GM18498 (cell line): ENCODE measurements at regions not wholly inside any gene's neighbourhood (a gene's known extent, or its start where the extent isn't known, plus 50 kb on each side); places are given as distances from the start of the nearest gene placed in this dataset.
"Not testable (repeated sequence)": the region's sequence is repeated elsewhere in the genome, so short reads cannot be mapped to it uniquely, and the experiment has no call there.

Experiments used
- ATAC-seq: cut with Tn5 transposase; IDR thresholded peaks from one replicate; pipeline ENCODE4 v1.9.1; 2021; ENCODE audit warnings: mild to moderate bottlenecking, moderate library complexity; ENCODE audit not compliant: unreplicated experiment

DNA sequence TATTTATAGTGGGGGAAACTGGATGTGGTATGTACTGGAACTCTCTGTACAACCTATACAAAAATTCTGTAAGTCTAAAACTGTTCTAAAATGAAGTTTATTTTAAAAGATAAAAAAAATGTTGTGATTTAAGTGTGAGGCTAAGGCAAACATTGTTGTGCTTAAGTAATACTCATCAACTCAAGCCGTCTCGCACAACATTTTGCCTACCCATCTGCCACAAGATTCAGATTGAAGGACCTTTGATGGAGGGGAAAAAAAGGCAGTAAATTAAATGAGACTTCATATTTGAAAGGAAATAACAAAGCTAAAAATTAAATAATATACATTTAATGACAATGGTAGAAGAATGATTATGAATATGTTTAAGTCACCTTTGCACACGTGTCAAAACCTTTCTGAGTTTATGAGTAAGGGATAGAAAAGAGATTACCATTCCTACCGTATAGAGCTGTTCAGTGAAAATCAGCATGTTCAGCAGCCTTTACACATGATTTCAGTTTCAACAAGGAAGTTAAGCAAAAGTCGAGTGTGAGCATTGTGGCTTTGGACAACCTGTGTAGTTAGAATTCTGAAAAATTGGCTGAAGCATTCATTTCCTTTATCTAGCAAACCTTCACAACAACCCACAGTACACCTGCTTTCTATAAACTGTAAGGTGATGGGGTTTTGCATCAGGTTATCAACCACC, 499.3 kb downstream of the IRS1 start:
- ATAC-seq: no peak

DNA sequence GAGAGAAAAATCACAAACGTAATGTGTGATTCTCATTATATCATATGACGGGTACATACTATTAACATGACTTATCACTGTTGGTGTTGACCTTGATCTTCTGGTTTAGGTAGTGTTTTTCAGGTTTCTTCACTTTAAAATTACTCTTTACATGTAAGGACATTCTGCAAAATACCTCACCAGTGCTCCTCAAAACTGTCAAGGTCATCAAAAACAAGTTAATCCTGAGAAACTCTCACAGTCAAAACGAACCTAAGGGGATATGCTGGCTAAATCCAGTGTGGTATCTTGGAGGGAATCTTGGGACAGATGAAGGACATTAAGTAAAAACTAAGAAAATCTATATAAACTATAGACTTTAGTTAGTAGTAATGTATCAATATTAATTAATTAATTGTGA, 499.8 kb downstream of the IRS1 start:
- no peak for ATAC-seq

DNA sequence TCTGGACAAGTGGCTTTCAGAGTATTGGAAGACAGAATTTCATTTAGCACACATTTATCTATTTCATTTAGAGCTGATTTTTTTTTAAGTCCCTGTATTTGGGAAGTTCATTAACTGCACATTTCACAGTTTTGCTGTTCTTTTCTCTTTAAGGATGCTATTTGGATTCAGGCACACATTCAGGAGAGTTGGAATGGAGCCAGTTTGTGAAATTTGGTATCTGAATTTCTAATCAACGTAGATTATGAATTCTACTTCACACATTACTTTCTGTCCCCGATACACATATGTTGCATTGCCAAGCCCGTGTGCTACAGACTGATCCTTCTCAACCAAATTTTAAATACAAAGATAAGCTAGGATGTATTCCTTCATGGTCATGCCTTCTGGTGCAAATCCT, 503.9 kb downstream of the IRS1 start:
- no peak for ATAC-seq

DNA sequence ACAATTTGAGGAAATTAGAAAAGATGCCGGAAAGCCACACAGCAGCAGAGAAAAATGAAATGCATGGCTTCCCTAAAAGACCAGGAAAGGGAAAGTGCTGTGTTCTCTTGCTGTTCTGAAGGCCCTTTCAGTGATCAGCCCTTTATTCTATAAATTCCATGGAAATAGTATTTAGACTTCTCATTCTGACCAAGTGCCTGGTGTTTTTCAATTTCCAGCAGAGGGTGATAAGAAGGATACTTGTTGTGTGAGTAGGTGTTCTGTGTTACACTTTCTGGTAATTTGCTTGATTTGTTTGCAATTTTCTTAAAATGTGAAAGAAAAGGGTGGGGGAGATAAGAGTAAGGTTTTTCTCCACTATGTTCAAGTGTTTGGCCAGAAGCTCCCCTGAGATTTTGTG, 504.5 kb downstream of the IRS1 start:
- ATAC-seq: no peak

DNA sequence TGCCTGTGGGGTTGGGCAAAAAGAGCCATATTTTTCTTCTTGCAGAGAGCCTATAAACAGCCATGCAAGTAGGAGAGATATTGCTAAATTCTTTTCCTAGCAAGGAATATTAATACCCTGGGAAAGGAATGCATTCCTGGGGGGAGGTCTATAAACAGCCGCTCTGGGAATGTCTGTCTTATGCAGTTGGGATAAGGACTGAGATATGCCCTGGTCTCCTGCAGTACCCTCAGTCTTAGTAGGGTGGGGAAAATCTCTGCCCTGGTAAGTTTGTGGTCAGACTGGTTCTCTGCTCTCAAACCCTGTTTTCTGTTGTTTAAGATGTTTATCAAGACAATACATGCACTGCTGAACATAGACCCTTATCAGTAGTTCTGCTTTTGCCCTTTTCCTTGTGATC, 508.3 kb downstream of the IRS1 start:
- not testable (repeated sequence) for ATAC-seq

DNA sequence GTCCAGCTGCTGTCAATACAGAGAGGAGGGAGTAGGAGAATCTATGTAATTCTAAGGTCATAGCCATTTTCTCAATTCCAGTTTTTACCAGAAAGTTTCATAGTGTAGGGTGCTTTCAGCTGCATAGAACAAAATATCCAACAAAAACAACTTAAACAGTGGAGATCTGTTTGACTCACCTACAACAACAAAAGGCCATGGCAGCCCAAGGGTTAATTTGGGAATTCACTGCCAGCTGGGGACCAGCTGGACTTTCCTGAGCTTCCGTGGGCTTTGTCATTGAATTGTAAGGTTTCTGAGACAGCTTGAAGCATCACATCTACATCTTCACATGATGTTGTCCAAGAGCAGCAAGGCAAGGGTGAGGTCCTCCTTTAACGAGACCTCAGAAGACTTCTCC, 512.7 kb downstream of the IRS1 start:
- ATAC-seq: no peak

DNA sequence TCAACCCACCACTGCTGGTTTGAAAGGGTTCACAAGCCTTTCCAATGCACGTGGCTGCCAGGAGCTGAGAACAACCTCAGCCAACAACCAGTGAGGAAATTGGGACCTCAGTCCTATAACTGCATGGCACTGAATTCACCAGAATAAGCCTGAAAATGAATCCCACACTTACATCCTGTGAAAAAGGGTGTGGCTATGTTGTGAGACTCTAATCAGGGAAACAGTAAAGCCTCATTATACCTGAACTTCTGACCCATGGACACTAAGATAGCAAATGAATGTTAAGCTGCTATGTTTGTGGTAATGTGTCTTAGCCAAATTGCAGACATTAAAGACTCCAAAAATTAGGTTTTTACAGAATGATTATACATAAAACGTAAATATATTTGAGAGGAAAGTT, 515.8 kb downstream of the IRS1 start:
- ATAC-seq: no peak

DNA sequence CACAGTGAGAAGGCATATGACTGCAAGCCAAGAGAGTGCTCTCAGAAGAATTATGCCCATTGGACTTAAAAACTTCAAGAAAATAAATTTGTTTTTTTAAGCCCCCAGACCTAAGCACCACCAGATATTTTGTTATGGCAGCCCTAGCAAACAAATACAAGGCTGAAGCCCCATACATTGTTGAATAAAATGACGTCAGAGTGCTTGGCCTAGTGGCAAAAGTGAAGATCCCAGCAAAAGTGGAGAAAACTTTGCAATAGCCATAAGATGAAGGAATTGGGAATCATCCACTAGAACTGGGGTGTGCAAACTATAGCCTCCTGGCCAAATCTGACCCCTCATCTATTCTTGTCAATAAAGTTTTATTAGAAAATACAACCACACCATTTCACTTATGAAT, 517.5 kb downstream of the IRS1 start:
- no peak for ATAC-seq

DNA sequence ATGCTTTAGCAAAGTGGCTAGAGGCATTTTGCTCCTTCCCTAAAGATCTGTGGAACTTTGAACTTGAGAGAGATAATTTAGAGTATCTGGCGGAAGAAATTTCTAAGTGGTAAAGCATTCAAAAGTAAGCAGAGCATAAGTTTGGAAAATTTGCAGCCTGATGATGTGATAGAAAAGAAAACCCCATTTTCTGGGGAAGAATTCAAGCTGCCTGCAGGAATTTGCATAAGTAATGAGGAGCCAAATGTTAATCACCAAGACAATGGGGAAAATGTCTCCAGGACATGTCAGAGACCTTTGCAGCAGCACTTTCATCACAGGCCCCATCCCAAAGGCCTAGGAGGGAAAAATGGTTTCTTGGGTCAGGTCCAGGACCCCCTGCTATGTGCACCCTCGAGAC, 519.5 kb downstream of the IRS1 start:
- not testable (repeated sequence) for ATAC-seq

DNA sequence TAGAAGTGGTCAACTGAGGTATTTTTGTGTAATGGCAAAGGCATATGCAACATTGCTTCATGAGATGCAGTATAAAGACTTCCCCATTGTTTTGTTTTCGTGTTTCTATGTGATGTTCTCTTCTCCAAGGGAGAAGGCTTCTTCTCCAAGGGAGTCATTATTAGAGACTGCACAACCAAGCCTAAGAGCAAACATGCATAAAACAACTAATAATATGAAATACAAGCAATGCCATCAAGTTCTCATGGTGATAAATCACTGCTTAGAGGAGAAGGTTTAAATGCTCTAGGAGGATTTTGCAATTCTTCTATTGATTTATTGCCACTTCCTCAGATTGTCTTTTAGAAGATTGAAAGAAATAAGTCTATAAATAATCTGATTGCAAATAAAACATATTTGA, 524.4 kb downstream of the IRS1 start:
- no peak for ATAC-seq

DNA sequence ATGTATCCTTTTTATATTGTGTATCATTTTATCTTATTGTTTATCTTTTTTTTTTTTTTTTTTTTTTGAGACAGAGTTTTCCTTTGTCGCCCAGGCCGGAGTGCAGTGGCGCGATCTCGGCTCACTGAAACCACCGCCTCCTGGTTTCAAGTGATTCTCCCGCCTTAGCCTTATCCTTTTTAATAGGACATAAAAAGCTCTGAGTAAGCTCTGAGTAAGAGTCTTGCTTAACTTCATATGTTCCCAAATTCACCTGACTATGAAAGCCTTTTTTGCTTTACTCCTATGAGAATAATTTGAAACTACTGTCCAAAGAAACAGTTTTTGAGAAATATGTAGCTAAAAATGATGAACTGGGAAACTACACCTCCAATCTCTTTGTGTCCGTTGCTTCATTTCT, 525.5 kb downstream of the IRS1 start:
- ATAC-seq: no peak

DNA sequence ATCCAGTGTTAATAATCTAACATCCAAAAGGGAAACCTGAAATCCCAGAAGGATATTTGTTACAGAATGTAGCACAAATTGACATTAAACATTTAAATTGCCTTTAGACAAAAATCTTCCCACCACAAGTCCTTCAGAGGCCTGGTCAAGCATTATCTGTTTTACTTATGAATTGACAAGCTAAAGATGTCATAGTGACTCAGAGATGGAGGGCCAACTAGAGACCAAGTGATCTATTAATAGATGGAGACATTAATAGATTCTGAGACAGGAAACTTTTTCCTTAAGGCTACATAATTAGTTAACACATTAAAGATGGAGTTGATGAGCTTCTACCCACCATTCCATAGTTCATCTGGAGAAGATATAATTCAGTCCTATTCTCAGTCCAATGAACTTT, 526.2 kb downstream of the IRS1 start:
- no peak for ATAC-seq

DNA sequence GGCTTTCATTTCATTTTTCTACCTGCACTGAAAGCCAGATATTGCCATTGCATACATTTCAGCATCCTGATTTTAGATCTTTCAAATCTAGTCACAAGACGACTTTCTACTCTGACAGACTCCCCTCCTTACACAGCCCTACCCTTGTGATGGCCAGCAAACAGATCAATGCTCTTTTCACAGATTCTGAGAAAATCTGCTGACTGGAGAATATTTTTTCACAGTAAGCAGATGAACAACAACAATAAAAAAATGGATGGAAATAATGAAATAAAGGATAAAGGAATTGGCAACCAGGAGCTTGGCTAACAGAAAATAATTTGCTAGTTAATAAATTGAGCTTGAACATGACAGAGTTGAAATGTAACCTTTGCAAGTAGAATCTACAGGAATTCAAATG, 527.2 kb downstream of the IRS1 start:
- ATAC-seq: no peak

DNA sequence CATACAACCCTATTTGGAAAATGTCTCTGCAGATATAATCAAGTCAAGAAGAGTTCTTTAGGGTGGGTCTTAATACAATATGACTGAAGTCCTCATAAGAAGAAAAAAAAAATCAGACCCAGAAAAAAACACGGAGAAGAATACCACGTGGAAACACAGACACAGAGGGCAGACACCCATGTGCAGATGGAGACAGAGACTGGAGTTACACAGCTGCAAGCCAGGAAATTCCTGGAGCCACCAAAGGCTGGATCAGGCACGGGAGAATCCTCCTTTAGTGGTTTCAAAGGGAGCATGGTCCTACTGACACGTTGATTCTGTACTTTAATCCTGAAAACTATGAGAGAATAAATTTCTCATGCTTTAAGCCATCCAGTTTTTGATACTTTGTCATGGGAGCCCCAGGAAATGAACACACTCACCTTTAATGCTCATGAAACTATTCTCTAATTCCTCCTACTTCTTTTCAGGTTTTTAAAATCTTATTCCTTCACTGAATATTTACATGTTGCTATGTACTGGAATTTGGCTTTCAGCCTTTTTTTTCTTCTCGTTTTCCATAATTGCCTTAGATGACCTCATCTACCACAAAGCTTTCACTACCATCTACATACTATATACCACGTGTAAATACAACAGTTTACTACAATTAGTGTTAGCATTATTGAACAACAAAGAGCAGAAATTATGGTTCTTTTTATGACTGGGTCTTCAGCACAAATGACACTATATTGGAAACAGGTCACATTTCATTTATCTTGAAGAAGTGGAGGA, 529.1 kb downstream of the IRS1 start:
- ATAC-seq: no peak

DNA sequence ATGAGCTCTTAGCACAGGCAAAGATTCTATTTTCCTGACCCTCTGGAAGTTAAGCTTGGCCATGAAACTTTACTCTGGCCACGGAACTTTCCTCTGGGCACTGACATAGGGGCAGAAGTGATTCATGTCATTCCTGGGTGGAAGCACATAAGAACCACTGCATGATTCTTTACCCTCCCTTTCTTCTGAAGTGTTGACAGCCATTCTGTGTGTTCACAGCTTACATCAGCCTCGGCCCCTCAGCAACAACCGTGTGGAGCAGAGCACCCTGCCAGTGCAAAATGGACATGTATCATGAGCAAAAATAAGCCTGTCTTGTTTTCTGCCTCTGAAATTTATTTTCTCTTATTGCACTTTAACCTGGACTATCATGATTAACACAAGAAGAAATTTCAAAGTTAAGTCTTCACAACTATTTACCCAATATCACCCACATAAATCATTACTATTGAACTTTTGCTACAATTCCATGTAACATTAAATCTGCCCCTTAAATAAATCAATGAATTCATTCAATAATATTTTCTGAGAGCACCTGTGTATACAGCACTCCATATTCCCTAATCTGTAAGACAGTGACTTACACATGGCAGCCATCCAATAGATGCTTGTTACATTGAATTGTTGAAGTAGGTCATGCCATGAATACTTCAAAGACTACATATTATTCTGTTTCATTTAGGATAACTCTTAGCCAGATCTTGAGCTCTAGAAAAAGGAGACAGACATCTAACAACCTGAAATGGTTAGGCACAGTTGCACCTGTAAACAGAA, 531.9 kb downstream of the IRS1 start:
- no peak for ATAC-seq

DNA sequence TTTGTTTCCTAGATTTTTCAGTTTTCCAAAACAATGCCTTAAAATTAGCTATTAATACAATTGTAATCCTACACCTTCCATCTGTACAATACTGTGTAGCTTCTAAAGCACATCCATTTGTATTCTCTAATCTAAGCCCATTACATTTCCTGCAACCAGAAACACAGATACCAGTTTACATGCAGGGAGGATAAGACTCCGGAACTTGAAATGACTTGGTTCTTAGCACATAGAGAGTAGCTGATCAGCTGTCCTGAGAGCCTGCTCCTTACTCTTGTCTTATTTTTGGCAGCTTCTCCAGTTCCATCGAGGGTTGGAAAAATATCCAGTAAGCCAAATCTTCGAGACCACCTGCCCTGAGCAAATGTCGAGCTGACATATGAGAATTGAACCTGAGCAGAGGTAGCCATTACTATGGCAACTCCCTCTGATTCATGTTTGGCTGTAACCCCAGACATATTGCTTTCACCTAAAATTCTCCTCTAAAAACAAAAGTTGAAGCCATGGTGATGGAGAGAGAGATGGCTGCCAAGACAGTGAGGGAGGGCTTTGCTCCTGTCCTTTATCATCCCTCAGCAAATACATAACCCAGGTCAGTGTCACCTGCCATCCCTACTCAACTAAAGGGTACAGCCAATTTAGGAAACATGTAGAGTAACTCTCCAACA, 542.8 kb downstream of the IRS1 start:
- no peak for ATAC-seq

DNA sequence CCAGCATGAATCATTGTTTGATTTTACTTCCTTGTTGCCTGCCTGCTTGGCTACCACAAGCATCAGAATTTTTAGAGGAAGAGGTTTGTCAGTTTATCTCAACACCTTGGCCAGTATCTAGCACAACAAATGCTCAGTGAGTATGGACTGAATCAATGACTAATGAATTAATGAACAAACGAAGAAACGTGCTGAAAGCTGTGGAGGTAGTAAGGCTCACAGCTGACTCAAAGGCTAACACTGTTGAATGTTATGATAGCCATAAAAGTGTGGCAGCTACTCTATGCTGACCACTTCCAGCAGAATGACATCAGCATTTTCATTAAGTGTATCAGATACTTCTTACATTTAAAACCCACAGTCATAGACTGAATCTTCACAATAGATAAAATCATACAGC, 543.4 kb downstream of the IRS1 start:
- ATAC-seq: no peak

DNA sequence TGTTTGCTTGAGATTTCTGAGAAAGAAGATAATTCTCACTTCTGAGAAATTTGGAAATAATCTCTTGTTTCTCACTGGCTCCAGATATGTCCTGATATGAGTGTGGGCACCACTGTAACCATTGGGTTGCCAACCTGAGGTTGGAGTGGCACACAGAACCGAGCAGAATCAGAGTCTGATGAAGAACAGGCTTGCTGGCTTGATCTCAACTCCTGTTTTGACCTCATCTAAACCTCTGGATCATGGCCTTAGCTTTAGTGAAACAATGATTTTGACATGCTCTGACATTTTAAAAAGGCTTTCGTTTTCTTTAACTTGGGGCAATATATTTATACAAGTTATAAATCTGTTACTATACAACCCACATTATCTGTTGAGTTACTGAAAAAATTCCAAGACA, 548.0 kb downstream of the IRS1 start:
- no peak for ATAC-seq

DNA sequence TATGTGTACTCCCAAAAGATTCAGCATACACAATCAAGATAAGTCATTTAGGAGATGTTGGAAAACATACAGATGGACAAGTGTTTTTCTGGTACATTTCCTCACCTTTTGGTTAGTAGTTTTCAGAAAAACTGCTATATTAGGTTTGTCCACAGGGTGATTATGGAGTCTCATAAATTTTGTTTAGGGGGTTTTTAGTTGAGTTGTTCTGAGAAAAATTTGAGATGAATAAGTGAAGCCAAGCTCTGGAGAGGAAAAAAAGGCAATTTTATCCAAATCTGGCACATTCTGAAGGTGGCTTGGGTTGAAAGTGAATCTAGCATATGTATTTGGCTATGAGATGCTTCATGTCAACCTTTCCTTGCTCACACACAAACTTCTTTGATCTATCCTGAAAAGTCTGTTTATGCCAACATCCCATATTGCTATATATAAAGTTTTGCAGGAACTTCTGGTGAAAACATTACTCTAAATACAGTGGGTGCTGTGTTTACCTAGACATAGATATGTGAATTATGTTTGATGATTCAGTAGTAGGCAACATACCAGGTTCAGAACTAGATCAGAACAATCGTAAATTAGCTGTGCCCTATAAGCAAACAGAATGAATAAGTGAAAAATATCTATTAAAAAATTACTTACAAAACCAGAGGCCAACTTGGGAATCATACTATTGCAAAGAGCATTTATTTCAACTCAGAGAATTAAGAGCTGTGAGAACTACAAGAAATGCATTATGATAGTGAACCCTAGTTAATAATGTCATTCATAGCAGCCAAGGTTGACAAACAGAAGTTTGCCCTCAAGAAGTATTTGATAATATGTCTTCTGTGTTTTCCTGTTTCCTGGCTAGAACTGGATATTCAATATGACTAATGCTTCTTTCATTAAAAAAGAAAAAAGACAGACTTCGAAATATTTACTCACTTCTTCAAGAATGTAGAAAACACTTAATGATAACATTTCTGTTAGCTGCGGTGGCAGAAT, 552.0 kb downstream of the IRS1 start:
- no peak for ATAC-seq

DNA sequence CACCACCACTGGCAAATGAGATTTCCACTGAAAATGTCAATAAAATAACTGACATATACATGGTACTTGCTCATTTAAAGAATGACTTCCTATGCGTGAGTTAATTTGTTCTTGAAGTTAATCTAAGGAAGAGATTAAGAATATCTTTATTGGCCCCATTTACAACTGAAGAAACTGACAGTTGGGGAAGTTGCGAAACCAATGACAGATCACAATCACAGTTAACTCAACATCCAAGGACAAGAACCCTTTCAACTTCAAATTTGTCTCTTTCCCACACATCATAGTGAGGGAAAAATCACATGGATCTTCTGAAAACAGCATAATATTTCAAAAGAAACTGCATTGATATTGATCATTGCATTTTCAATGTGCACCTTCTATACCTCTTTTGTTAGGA, 565.4 kb downstream of the IRS1 start:
- ATAC-seq: no peak
